Smooth muscle cell (in vitro differentiated cells): ENCODE measurements at regions not wholly inside any gene's neighbourhood (a gene's known extent, or its start where the extent isn't known, plus 50 kb on each side); places are given as distances from the start of the nearest gene placed in this dataset.
A peak's percentile ranks its signal among the peaks of the same experiment; 100 is the strongest.

Experiments
- DNase-seq: peaks from one replicate; lab custom pipeline; 2025; ENCODE audit not compliant: unreplicated experiment; lab: John Stamatoyannopoulos, UW
- H2AFZ ChIP-seq: fragments of 200-600 bp; sonication (generic); 2 replicates; pipeline ENCODE4 v1.6.0; 2016; ENCODE audit warnings: antibody characterized with exemption, low read depth, mild to moderate bottlenecking
- H3F3A ChIP-seq: fragments of 200-600 bp; sonication (generic); 2 replicates; pipeline ENCODE4 v1.6.0; 2017; ENCODE audit warnings: antibody characterized with exemption, low read depth
- H3K27ac ChIP-seq: fragments of 200-600 bp; sonication (generic); 2 replicates; pipeline ENCODE4 v1.5.1; 2016; ENCODE audit warnings: low read depth, mild to moderate bottlenecking
- H3K27me3 ChIP-seq: fragments of 200-600 bp; sonication (generic); 2 replicates; pipeline ENCODE4 v1.6.1; 2016; ENCODE audit warnings: low read depth, mild to moderate bottlenecking
- H3K36me3 ChIP-seq: fragments of 200-600 bp; sonication (generic); 2 replicates; pipeline ENCODE4 v1.5.1; 2016; ENCODE audit warnings: low read depth
- H3K4me1 ChIP-seq: fragments of 200-600 bp; sonication (generic); 2 replicates; pipeline ENCODE4 v1.5.1; 2016; ENCODE audit warnings: low read depth
- H3K4me2 ChIP-seq: fragments of 200-600 bp; sonication (generic); 2 replicates; pipeline ENCODE4 v1.6.0; 2016; ENCODE audit warnings: mild to moderate bottlenecking
- H3K4me3 ChIP-seq: fragments of 200-600 bp; sonication (generic); 2 replicates; pipeline ENCODE4 v1.5.1; 2016; ENCODE audit warnings: mild to moderate bottlenecking
- H3K79me2 ChIP-seq: fragments of 200-600 bp; sonication (generic); 2 replicates; pipeline ENCODE4 v1.6.0; 2016; ENCODE audit warnings: low read depth, mild to moderate bottlenecking
- H3K9ac ChIP-seq: fragments of 200-600 bp; sonication (generic); 2 replicates; pipeline ENCODE4 v1.6.0; 2016; ENCODE audit warnings: low read depth
- H3K9me3 ChIP-seq: fragments of 200-600 bp; sonication (generic); replicated peaks from 2 replicates; pipeline ENCODE4 v1.5.1; 2016; ENCODE audit warnings: low read depth
- H4K20me1 ChIP-seq: fragments of 200-600 bp; sonication (generic); 2 replicates; pipeline ENCODE4 v1.6.0; 2016; ENCODE audit warnings: low read depth
- WGBS: methylation state at CpG from one replicate; pipeline ENCODE4 v1.1.7; 2016; ENCODE audit warnings: low lambda C conversion rate; 5-methylcytosine and 5-hydroxymethylcytosine counted together
- TF ChIP-seq, protein P1 (sequence below): fragments of 200-600 bp; sonication (generic); IDR thresholded peaks from 2 replicates; pipeline ENCODE4 v1.5.1; 2017; ENCODE audit warnings: borderline replicate concordance, mild to moderate bottlenecking, antibody characterized with exemption; ENCODE audit not compliant: insufficient read depth, poor library complexity, severe bottlenecking

DNA sequence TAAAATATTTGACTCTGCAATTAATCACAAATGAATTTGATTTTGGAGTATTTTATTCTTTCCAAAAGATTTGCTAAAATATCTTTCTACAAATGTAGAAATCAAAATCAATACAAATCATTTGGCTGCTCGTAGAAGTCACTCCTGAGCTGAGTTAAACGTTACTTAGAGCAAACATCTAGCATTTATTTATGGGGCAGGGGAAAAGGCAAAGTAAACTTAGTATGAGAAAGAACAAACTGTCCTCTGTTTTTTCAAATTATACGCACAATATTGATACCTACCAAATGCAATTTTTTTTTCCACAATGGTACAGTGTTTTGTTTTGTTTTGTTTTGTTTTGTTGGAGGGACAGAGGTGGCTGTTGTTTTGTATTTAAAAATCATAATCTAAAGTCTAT, 233.8 kb downstream of the TTLL7 start:
- Histone ChIP-seq H3K4me1 (peaks cover 41% of the 10 kb centered on the region), H3K79me2 (no peaks in the 10 kb centered on the region), H3K4me2 (no peak overlapping the region), H3K27me3 (peaks cover 31% of the 10 kb centered on the region), H3K36me3 (no peaks in the 10 kb centered on the region), H2AFZ (no peak overlapping the region), H3F3A (no peaks in the 10 kb centered on the region), H3K27ac (no peak overlapping the region), H3K9me3 (no peaks in the 10 kb centered on the region), H3K4me3 (no peak overlapping the region), H3K9ac (no peak overlapping the region), H4K20me1 (no peaks in the 10 kb centered on the region)
- no peak for DNase-seq
- WGBS = 81% methylated on average over 3 of the region's 3 CpGs
- TF ChIP-seq, protein P1, sequence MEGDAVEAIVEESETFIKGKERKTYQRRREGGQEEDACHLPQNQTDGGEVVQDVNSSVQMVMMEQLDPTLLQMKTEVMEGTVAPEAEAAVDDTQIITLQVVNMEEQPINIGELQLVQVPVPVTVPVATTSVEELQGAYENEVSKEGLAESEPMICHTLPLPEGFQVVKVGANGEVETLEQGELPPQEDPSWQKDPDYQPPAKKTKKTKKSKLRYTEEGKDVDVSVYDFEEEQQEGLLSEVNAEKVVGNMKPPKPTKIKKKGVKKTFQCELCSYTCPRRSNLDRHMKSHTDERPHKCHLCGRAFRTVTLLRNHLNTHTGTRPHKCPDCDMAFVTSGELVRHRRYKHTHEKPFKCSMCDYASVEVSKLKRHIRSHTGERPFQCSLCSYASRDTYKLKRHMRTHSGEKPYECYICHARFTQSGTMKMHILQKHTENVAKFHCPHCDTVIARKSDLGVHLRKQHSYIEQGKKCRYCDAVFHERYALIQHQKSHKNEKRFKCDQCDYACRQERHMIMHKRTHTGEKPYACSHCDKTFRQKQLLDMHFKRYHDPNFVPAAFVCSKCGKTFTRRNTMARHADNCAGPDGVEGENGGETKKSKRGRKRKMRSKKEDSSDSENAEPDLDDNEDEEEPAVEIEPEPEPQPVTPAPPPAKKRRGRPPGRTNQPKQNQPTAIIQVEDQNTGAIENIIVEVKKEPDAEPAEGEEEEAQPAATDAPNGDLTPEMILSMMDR = no peak

DNA sequence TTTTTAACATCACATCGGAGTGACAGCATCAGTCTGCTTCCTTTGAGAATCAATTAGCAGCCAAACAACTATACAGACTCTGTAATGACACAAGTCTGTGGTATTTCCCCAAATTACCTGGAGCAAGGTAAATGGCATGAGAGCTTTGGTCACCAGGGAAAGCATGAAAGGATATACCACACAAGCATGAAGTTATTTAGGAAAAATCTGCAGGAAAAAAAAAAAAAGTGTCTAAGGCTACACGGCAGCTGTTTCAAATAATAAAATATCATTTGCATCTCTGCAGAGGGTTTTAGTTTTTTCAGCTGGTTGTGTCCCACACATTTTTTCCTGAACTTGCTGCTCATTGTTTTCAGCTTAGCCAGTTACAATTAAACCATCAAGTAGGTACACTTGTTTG, 234.7 kb downstream of the TTLL7 start:
- Histone ChIP-seq H3K27me3 (peaks cover 31% of the 10 kb centered on the region), H3K4me1 (peaks cover 41% of the 10 kb centered on the region), H3K27ac (no peak overlapping the region), H2AFZ (no peak overlapping the region), H3K9me3 (no peaks in the 10 kb centered on the region), H3K36me3 (no peaks in the 10 kb centered on the region), H3F3A (no peaks in the 10 kb centered on the region), H3K79me2 (no peaks in the 10 kb centered on the region), H3K4me2 (no peak overlapping the region), H3K4me3 (no peak overlapping the region), H4K20me1 (no peaks in the 10 kb centered on the region), H3K9ac (no peak overlapping the region)
- DNase-seq = no peak
- TF ChIP-seq, protein P1 = no peak
- WGBS = 52% methylated on average over 2 of the region's 2 CpGs

DNA sequence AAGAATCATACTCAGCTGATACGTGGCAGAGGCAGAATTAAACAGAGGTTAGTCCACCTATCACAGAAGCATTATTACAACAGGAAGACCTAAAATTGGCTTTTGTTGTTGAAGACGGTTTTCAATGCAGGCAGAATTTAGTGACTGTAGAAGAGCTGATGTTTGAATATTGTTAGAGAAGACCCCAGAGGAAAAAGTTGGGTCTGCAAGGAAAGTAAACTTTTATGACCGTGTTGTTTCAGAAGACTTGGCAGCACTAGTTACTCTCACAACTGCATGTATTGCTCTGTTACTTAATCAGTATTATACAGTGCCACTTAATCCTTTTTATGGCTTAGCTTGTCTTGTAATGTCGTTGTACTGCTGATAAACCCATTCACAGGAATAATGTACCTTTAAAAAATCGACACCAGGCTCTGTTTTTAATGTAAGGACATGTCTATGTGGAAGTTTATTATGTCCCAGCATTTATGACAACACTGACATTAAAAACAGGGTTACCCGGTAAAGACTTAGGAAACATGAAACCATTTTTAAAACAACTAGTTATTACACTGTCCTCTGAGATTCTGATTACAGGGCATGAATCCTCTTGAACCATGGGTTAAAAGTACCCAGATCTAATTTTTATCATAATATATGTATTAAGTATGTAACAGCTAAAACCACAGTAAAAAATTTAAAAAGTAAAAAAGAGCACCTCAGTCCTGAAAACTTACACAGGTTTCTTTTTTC, 235.4 kb downstream of the TTLL7 start:
- TF ChIP-seq, protein P1 = no peak

DNA sequence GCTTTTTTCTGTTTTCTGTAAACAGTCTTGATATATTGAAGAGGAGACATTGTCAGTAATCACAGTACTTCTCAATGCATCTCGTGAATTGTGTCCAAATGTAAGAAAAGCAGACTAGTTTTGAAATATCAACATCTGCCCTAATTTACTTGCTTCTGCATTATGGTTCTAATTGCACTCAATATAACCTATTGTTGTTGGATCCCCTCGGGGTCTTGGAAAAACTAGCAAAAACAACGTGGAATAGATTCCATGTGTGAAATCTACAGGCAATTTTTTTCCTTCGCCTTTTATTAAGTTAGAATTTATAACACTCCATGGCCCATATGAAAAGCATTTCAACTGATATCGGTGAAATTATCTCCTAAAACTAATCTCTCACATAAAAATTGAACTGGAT, 236.5 kb downstream of the TTLL7 start:
- no peaks in the 10 kb centered on the region for H3K9me3 ChIP-seq
- H3K4me1 ChIP-seq = peaks cover 41% of the 10 kb centered on the region
- no peaks in the 10 kb centered on the region for H3K79me2 ChIP-seq
- no peaks in the 10 kb centered on the region for H3F3A ChIP-seq
- no peak overlapping the region for H3K9ac ChIP-seq
- DNase-seq = no peak
- peaks cover 27% of the 10 kb centered on the region for H3K27me3 ChIP-seq
- no peak overlapping the region for H2AFZ ChIP-seq
- H3K27ac ChIP-seq = no peak overlapping the region
- WGBS = 93% methylated on average over 5 of the region's 5 CpGs
- no peak overlapping the region for H3K4me2 ChIP-seq
- no peaks in the 10 kb centered on the region for H3K36me3 ChIP-seq
- H3K4me3 ChIP-seq = no peak overlapping the region
- H4K20me1 ChIP-seq = no peaks in the 10 kb centered on the region
- TF ChIP-seq, protein P1 = no peak

More for the DNA sequence above, 235.4 kb downstream of the TTLL7 start:
- no peak for DNase-seq
- no peaks in the 10 kb centered on the region for H3F3A ChIP-seq
- 38% methylated on average over 6 of the region's 6 CpGs for WGBS
- H3K4me2 ChIP-seq = no peak overlapping the region
- no peak overlapping the region for H3K4me3 ChIP-seq
- H3K79me2 ChIP-seq = no peaks in the 10 kb centered on the region
- H3K4me1 ChIP-seq = peaks cover 41% of the 10 kb centered on the region
- no peaks in the 10 kb centered on the region for H4K20me1 ChIP-seq
- H3K27me3 ChIP-seq = peaks cover 31% of the 10 kb centered on the region
- H2AFZ ChIP-seq = peak overlapping the region; percentile 32
- H3K9me3 ChIP-seq = no peaks in the 10 kb centered on the region
- H3K9ac ChIP-seq = no peak overlapping the region
- H3K27ac ChIP-seq = no peak overlapping the region
- H3K36me3 ChIP-seq = no peaks in the 10 kb centered on the region
